Smooth muscle cell (in vitro differentiated cells): ENCODE measurements at regions not wholly inside any gene's neighbourhood (a gene's known extent, or its start where the extent isn't known, plus 50 kb on each side); places are given as distances from the start of the nearest gene placed in this dataset.

ENCODE experiments used
- DNase-seq: peaks from one replicate; lab custom pipeline; 2025; ENCODE audit not compliant: unreplicated experiment; lab: John Stamatoyannopoulos, UW
- H2AFZ ChIP-seq: fragments of 200-600 bp; sonication (generic); 2 replicates; pipeline ENCODE4 v1.6.0; 2016; ENCODE audit warnings: antibody characterized with exemption, low read depth, mild to moderate bottlenecking
- H3F3A ChIP-seq: fragments of 200-600 bp; sonication (generic); 2 replicates; pipeline ENCODE4 v1.6.0; 2017; ENCODE audit warnings: antibody characterized with exemption, low read depth
- H3K27ac ChIP-seq: fragments of 200-600 bp; sonication (generic); 2 replicates; pipeline ENCODE4 v1.5.1; 2016; ENCODE audit warnings: low read depth, mild to moderate bottlenecking
- H3K27me3 ChIP-seq: fragments of 200-600 bp; sonication (generic); 2 replicates; pipeline ENCODE4 v1.6.1; 2016; ENCODE audit warnings: low read depth, mild to moderate bottlenecking
- H3K36me3 ChIP-seq: fragments of 200-600 bp; sonication (generic); 2 replicates; pipeline ENCODE4 v1.5.1; 2016; ENCODE audit warnings: low read depth
- H3K4me1 ChIP-seq: fragments of 200-600 bp; sonication (generic); 2 replicates; pipeline ENCODE4 v1.5.1; 2016; ENCODE audit warnings: low read depth
- H3K4me2 ChIP-seq: fragments of 200-600 bp; sonication (generic); 2 replicates; pipeline ENCODE4 v1.6.0; 2016; ENCODE audit warnings: mild to moderate bottlenecking
- H3K4me3 ChIP-seq: fragments of 200-600 bp; sonication (generic); 2 replicates; pipeline ENCODE4 v1.5.1; 2016; ENCODE audit warnings: mild to moderate bottlenecking
- H3K79me2 ChIP-seq: fragments of 200-600 bp; sonication (generic); 2 replicates; pipeline ENCODE4 v1.6.0; 2016; ENCODE audit warnings: low read depth, mild to moderate bottlenecking
- H3K9ac ChIP-seq: fragments of 200-600 bp; sonication (generic); 2 replicates; pipeline ENCODE4 v1.6.0; 2016; ENCODE audit warnings: low read depth
- H3K9me3 ChIP-seq: fragments of 200-600 bp; sonication (generic); replicated peaks from 2 replicates; pipeline ENCODE4 v1.5.1; 2016; ENCODE audit warnings: low read depth
- H4K20me1 ChIP-seq: fragments of 200-600 bp; sonication (generic); 2 replicates; pipeline ENCODE4 v1.6.0; 2016; ENCODE audit warnings: low read depth
- CTCF ChIP-seq: fragments of 200-600 bp; sonication (generic); IDR thresholded peaks from 2 replicates; pipeline ENCODE4 v1.5.1; 2017; ENCODE audit warnings: borderline replicate concordance, mild to moderate bottlenecking, antibody characterized with exemption; ENCODE audit not compliant: insufficient read depth, poor library complexity, severe bottlenecking
- WGBS: methylation state at CpG from one replicate; pipeline ENCODE4 v1.1.7; 2016; ENCODE audit warnings: low lambda C conversion rate; 5-methylcytosine and 5-hydroxymethylcytosine counted together

- no peaks in the 10 kb centered on the region for H3K27me3 ChIP-seq
- H3K9ac ChIP-seq = no peak overlapping the region
- H3F3A ChIP-seq = no peaks in the 10 kb centered on the region
- H3K36me3 ChIP-seq = no peaks in the 10 kb centered on the region
- H3K4me3 ChIP-seq = no peak overlapping the region
- H3K9me3 ChIP-seq = no peaks in the 10 kb centered on the region
- WGBS = 82% methylated on average over 3 of the region's 3 CpGs
- DNase-seq = no peak
- no peaks in the 10 kb centered on the region for H3K79me2 ChIP-seq
- no peak overlapping the region for H3K4me2 ChIP-seq
- H2AFZ ChIP-seq = no peak overlapping the region
- H4K20me1 ChIP-seq = no peaks in the 10 kb centered on the region
- no peak for TF ChIP-seq CTCF
- no peak overlapping the region for H3K27ac ChIP-seq
- no peaks in the 10 kb centered on the region for H3K4me1 ChIP-seq
Measured at GRCh38 chr16:13342675-13343074, 441.3 kb downstream of the SHISA9 start.

- WGBS = 68% methylated on average over 2 of the region's 2 CpGs
- Histone ChIP-seq H3K9ac (no peak overlapping the region), H3K79me2 (no peaks in the 10 kb centered on the region), H3K36me3 (no peaks in the 10 kb centered on the region), H3K27me3 (no peaks in the 10 kb centered on the region), H3F3A (no peaks in the 10 kb centered on the region), H2AFZ (no peak overlapping the region), H4K20me1 (no peaks in the 10 kb centered on the region), H3K27ac (no peak overlapping the region), H3K4me2 (no peak overlapping the region), H3K4me1 (no peaks in the 10 kb centered on the region), H3K4me3 (no peak overlapping the region), H3K9me3 (no peaks in the 10 kb centered on the region)
- DNase-seq = no peak
- TF ChIP-seq CTCF = no peak
Measured at GRCh38 chr16:13344001-13344400, 442.6 kb downstream of the SHISA9 start.

- no peak overlapping the region for H3K27ac ChIP-seq
- H3K4me1 ChIP-seq = no peaks in the 10 kb centered on the region
- H3K27me3 ChIP-seq = peaks cover 4% of the 10 kb centered on the region
- no peaks in the 10 kb centered on the region for H3F3A ChIP-seq
- H3K4me3 ChIP-seq = no peak overlapping the region
- H2AFZ ChIP-seq = no peak overlapping the region
- no peaks in the 10 kb centered on the region for H3K9me3 ChIP-seq
- H3K36me3 ChIP-seq = no peaks in the 10 kb centered on the region
- no peak overlapping the region for H3K4me2 ChIP-seq
- H4K20me1 ChIP-seq = no peaks in the 10 kb centered on the region
- no peak for TF ChIP-seq CTCF
- 92% methylated on average over 6 of the region's 6 CpGs for WGBS
- H3K9ac ChIP-seq = no peak overlapping the region
- no peak for DNase-seq
- no peaks in the 10 kb centered on the region for H3K79me2 ChIP-seq
Measured at GRCh38 chr16:13348416-13348815, 447.0 kb downstream of the SHISA9 start.

- H3F3A ChIP-seq = no peaks in the 10 kb centered on the region
- 96% methylated on average over 4 of the region's 4 CpGs for WGBS
- no peak overlapping the region for H3K4me2 ChIP-seq
- H3K79me2 ChIP-seq = no peaks in the 10 kb centered on the region
- no peak overlapping the region for H3K4me3 ChIP-seq
- H3K27ac ChIP-seq = no peak overlapping the region
- no peak for TF ChIP-seq CTCF
- H3K9ac ChIP-seq = no peak overlapping the region
- H3K27me3 ChIP-seq = peaks cover 4% of the 10 kb centered on the region
- H4K20me1 ChIP-seq = no peaks in the 10 kb centered on the region
- no peak for DNase-seq
- no peak overlapping the region for H2AFZ ChIP-seq
- H3K36me3 ChIP-seq = no peaks in the 10 kb centered on the region
- no peaks in the 10 kb centered on the region for H3K9me3 ChIP-seq
- H3K4me1 ChIP-seq = no peaks in the 10 kb centered on the region
Measured at GRCh38 chr16:13350000-13350399, 448.6 kb downstream of the SHISA9 start.
